HG02938 (cell line): ENCODE measurements at regions not wholly inside any gene's neighbourhood (a gene's known extent, or its start where the extent isn't known, plus 50 kb on each side); places are given as distances from the start of the nearest gene placed in this dataset.

Source experiments
- ATAC-seq: cut with Tn5 transposase; IDR thresholded peaks from one replicate; pipeline ENCODE4 v1.9.1; 2021; ENCODE audit warnings: mild to moderate bottlenecking, moderate library complexity; ENCODE audit not compliant: unreplicated experiment

DNA sequence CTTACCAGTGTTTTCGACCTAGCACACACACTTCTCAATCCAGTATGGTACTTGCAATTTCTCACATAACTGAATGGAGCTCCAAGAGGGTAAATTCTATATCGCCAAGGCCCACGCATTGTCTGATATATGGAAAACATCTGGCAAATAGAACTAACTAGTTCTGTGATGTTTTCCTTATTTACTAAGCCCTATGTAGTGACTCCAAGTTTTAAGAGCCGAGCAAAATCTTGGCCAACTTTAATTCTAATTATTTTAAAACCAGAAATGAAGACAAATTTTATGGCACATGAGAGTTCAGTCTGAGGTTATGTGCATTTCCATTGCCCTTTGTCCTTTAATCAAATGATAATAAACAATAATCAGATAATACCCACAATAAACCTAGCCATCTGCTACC lies 1119.7 kb upstream of the CNTNAP5 start:
- no peak for ATAC-seq

DNA sequence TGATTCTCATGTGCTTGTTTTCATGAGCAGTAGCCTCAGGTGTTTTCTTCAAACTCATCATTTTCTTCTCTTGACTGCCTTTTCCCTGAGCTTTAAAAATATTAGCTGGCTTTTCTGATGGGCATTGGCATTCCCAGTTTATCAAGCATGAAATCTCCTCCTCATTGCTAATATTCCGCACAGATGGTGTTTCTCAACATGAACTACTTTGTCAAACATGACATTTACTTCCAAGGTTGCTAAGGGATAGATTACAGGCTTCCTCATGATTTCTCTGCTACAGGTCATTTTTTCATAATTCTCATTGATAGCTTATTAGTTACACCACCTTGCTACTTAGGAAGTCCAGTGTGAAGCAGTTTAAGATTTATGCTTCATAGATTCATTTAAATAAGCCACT lies 1116.9 kb upstream of the CNTNAP5 start:
- no peak for ATAC-seq

GRCh38 chr2:122927197-122927596 lies 1097.9 kb upstream of the CNTNAP5 start:
- no peak for ATAC-seq

DNA sequence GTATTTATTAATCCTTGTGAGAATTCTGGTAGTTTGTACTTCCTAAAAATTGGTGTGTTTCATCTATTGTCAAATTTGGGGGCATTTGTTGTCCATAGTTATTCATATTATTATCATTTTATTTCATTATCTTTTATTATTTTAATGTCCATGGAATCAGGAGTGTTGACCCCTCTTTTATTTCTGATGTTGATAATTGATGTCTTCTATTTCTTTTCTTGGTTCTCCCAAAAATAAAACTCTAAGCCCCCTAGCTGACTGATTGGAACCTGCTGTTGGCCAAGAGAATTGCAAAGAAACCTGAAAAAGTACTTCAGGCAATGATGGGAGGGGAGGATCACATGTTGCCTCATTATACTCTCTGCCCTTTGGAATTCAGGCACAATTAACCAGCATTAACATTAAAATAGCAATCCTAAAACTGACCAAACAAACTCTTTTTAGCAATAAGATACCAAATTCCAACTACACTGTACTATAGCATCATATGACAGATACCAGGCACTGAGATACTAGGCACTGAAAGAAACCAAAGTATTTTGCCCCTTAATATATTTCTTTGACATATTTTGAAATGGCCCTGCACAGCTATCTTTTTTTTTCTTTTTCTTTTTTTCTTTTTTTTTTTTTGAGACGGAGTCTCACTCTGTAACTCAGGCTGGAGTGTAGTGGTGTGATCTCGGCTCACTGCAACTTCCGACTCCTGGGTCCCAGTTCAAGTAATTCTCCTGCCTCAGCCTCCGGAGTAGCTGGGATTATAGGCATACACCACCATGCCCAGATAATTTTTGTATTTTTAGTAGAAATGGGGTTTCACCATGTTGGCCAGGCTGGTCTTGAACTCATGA lies 1097.2 kb upstream of the CNTNAP5 start:
- no peak for ATAC-seq

DNA sequence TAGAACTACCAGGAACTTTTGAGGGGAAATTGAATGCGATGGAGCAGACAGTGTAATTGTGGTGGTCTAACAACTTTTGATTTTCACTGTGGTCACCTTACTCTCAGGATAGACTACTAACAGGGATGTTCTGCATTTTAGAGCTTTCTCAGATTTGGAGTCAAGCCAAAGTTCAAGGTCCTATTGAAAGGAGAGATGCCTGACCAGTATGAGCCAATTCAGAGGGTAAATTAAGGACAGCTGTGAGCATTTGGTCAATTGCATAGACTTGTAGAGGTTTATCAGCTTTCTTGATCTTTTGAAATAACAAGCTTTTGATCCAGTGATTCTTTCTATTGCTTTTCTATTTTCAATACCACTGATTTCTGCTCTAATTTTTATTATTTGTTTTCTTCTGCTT lies 1095.7 kb upstream of the CNTNAP5 start:
- no peak for ATAC-seq

DNA sequence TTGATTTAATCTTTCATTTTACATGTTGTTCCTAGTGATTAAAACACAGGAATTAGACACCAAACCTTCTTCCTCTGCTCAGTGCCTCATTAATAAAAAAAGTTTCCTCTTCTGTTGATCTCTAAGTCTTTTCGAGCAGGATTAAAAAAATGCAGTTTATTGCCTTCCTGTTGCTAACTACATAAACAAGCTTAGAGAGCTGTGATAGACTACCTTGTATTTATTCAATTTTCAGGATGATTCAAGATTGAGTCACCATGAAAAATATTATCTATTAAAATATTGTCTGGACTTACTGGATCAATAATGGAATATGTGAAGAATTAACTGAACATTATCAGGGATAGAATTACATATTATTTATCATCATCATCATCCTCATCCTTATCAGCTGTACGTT lies 1089.6 kb upstream of the CNTNAP5 start:
- no peak for ATAC-seq

DNA sequence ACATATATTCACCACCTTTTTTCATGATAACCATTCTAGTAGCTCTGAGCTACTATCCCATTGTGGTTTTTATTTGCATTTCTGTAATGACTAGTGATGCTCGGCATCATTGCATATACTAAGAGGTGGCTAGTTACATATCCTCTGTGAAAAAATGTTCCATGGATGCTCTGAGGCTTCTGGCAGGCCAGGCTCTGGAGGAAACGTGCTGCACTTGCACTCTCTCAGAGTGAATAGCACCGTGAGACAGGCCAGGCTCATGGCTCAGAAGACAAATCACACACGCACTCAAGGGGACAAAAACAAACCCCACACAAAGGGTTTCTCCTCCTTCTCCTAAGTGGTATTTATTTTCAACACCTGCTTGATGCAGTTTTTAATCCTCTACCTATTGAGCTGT lies 1085.3 kb upstream of the CNTNAP5 start:
- no peak for ATAC-seq

DNA sequence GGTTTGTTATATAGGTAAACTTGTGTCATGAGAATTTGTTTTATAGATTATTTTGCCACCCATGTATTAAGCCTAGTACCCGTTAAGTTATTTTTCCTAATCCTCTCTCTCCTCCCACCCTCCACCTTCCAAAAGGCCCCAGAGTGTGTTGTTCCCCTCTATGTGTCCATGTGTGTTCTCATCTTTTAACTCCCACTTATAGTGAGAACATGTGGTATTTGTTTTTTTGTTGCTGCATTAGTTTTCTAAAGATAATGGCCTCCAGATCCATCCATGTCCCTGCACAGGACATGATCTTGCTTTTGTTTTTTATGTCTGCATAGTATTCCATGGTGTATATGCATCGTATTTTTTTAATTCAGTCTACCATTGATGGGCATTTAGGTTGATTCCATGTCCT lies 1075.6 kb upstream of the CNTNAP5 start:
- ATAC-seq, result no peak

GRCh38 chr2:122955776-122956175 lies 1069.3 kb upstream of the CNTNAP5 start:
- no peak for ATAC-seq

GRCh38 chr2:122960759-122961641 lies 1064.1 kb upstream of the CNTNAP5 start:
- ATAC-seq, result no peak

DNA sequence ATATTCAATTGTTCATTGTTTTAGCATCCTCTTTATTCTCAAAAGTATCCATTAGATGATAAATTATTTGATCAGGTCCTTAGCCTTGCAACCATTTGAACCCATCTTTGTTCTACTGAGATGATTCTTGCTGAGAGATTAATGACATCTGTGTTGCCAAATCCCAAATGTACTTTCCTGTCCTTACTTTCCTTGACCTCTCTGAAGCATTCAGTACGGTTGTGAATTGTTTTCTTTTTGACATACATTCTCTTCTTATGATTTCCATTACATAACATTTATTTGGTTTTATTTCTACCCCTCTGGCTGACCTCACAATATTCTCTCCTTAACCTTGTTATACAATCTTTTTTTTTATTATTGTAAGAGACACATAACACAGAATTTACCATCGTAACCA lies 1058.6 kb upstream of the CNTNAP5 start:
- ATAC-seq, result no peak

DNA sequence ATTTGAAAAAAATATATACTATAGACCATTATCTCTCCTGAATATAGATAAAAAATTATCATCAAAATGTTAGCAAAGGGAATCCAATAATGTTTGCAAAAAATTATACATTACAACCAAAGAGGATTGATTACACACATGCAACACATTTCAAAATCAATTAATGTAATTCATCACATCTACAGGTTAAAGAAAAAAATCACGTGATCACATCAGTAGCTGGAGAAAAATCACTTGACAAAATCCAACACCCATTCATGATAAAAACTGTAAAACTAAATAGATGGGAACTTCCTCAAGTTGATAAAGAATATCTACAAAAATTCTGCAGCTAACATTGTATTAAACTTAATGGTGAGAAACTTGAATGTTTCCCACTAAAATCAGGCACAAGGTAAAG lies 1047.5 kb upstream of the CNTNAP5 start:
- no peak for ATAC-seq

DNA sequence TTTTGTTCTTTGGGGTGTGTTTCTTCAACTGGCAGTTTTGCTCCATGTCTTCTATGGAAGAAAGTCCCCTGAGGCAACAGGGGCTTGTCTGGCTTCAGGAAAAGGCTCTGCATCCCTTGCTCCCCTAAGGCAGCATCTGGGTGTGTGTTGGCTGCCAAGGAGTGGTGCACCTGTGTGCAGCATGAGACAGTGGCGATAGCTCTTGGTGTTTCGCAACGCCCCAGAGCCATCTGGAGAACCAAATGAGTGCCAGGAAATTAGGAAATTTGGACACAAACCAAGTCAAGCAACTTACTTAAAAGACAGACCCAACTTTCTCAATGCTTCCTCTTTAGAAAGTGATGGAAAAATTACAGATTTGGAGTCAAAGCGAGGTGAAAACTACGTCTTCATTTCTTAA lies 1044.4 kb upstream of the CNTNAP5 start:
- no peak for ATAC-seq

DNA sequence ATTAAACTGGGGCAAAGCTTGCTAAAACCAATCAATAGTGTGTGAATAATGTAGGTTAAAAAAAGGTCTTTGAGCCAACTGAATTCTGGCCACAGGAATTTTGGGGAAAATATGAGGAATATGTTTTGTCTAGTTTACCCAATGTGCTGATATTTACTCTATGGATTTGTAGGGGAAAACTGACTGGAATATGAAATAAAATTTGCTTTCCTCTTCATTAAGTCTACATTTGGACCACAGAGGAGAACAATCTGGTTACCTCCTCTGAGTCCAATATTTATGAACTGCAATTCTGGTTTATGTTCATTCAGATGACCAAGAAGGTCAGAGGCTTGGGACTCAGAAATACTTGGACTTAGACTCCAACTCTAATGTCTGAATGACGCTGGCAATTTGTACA lies 1042.2 kb upstream of the CNTNAP5 start:
- ATAC-seq, result no peak

- no peak for ATAC-seq
These were observed 1036.5 kb upstream of the CNTNAP5 start for GRCh38 chr2:122988395-122989221.

DNA sequence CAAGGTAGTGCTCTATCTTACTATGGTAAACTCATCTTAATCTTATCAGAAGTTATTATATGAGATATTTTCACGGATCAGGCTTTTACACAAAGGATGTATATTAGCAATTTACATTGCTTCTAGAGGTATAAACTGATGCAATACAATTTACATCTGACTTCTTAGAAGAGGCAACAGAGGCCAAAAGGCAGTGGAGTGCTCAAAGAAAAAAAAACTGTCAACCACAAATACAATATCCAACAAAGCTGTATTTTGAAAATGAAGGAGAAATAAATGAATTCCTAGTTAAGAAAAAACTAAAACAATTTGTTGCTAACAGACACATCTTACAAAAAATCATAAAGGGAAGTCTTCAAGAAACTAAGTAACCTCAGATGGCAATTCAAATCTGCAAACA lies 1031.5 kb upstream of the CNTNAP5 start:
- ATAC-seq, result no peak

DNA sequence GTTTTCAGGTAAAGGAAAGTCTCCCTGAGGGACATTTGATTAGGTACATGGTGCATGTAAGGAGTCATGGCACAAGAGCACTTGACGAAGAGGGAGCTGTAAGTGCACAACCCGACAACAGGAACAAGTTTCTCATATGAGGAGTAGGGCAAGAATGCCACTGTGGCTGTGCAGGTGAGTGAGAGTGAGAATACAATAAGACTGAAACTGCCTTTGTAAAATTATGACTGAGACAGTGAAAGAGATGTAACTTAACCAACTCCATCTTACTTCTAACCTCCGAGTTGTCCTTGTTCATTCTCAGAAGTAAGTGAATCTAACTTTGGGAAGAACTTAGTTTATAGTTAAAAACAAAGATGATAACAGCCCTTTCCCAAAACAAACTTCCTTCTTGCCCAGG lies 1025.8 kb upstream of the CNTNAP5 start:
- no peak for ATAC-seq

GRCh38 chr2:122999821-123000220 lies 1025.3 kb upstream of the CNTNAP5 start:
- no peak for ATAC-seq

- no peak for ATAC-seq
These were observed 1022.3 kb upstream of the CNTNAP5 start for GRCh38 chr2:123002660-123003248.

GRCh38 chr2:123015186-123015585 lies 1009.9 kb upstream of the CNTNAP5 start:
- ATAC-seq, result no peak

DNA sequence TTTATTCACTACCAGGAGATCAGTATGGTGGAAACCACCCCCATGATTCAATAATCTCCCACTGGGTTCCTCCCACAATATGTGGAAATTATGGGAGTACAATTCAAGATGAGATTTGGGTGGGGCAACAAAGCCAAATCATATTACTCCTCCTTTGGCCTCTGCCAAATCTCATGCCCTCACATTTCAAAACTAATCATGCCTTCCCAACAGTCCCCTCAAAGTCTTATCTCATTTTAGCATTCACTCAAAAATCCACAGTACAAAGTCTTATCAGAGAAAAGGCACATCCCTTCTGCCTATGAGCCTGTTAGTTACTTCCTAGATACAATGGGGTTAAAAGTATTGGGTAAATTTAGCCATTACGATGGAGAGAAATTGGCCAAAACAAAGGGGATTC lies 989.5 kb upstream of the CNTNAP5 start:
- ATAC-seq, result no peak
